GM23248 (cell line): ENCODE measurements at regions not wholly inside any gene's neighbourhood (a gene's known extent, or its start where the extent isn't known, plus 50 kb on each side); places are given as distances from the start of the nearest gene placed in this dataset.
A peak's percentile ranks its signal among the peaks of the same experiment; 100 is the strongest.

Source experiments
- DNase-seq: peaks from one replicate; pipeline ENCODE4 v3.0.0-alpha.2; 2015
- H2AFZ ChIP-seq: fragments of 200-600 bp; sonication (generic); 2 replicates; pipeline ENCODE4 v1.6.1; 2016; ENCODE audit warnings: antibody characterized with exemption
- H3F3A ChIP-seq: fragments of 200-600 bp; sonication (generic); 2 replicates; pipeline ENCODE4 v1.6.1; 2016; ENCODE audit warnings: mild to moderate bottlenecking, antibody characterized with exemption, mixed run types; ENCODE audit not compliant: insufficient read depth
- H3K27ac ChIP-seq: fragments of 200-600 bp; sonication (generic); 2 replicates; pipeline ENCODE4 v1.5.1; 2016; ENCODE audit warnings: mild to moderate bottlenecking
- H3K27me3 ChIP-seq: fragments of 200-600 bp; sonication (generic); replicated peaks from 2 replicates; pipeline ENCODE4 v1.6.1; 2016; ENCODE audit warnings: mild to moderate bottlenecking; ENCODE audit not compliant: insufficient read depth
- H3K36me3 ChIP-seq: fragments of 200-600 bp; sonication (generic); 2 replicates; pipeline ENCODE4 v1.6.1; 2016; ENCODE audit warnings: low read depth, mild to moderate bottlenecking
- H3K4me1 ChIP-seq: fragments of 200-600 bp; sonication (generic); 2 replicates; pipeline ENCODE4 v1.6.1; 2016; ENCODE audit warnings: mild to moderate bottlenecking; ENCODE audit not compliant: insufficient read depth
- H3K4me2 ChIP-seq: fragments of 200-600 bp; sonication (generic); one replicate; pipeline ENCODE4 v1.6.1; 2016; ENCODE audit warnings: mild to moderate bottlenecking; ENCODE audit not compliant: unreplicated experiment
- H3K4me3 ChIP-seq: fragments of 200-600 bp; sonication (generic); 2 replicates; pipeline ENCODE4 v1.5.1; 2016; ENCODE audit warnings: mild to moderate bottlenecking
- H3K79me2 ChIP-seq: fragments of 200-600 bp; sonication (generic); 2 replicates; pipeline ENCODE4 v1.6.1; 2016; ENCODE audit warnings: mild to moderate bottlenecking; ENCODE audit not compliant: insufficient read depth
- H3K9ac ChIP-seq: fragments of 200-600 bp; sonication (generic); 2 replicates; pipeline ENCODE4 v1.6.1; 2016; ENCODE audit warnings: mild to moderate bottlenecking
- H3K9me2 ChIP-seq: fragments of 200-600 bp; sonication (generic); 2 replicates; pipeline ENCODE4 v1.6.1; 2016; ENCODE audit warnings: mixed run types, mild to moderate bottlenecking, moderate library complexity; ENCODE audit not compliant: insufficient read depth
- H3K9me3 ChIP-seq: fragments of 200-600 bp; sonication (generic); one replicate; pipeline ENCODE4 v1.6.1; 2017; ENCODE audit warnings: low read depth
- H4K20me1 ChIP-seq: fragments of 200-600 bp; sonication (generic); 2 replicates; pipeline ENCODE4 v1.6.0; 2016; ENCODE audit not compliant: insufficient read depth
- EZH2 ChIP-seq: fragments of 200-600 bp; sonication (generic); IDR thresholded peaks from 2 replicates; pipeline ENCODE4 v1.6.1; 2018; ENCODE audit warnings: antibody characterized with exemption, mild to moderate bottlenecking; ENCODE audit not compliant: insufficient read depth, poor library complexity, severe bottlenecking
- EZH2phosphoT487 ChIP-seq: fragments of 200-600 bp; sonication (generic); IDR thresholded peaks from 2 replicates; pipeline ENCODE4 v1.6.1; 2018; ENCODE audit warnings: antibody characterized with exemption, moderate library complexity, mild to moderate bottlenecking, low read depth; ENCODE audit not compliant: insufficient read depth
- WGBS, 2 experiments: methylation state at CpG; one replicate each; pipeline ENCODE4 v1.1.6; 2015 to 2017; ENCODE audit warnings: low lambda C conversion rate in 2 of 2, low coverage in 1 of 2; ENCODE audit errors: missing lambda C conversion rate in 2 of 2; 5-methylcytosine and 5-hydroxymethylcytosine counted together
- in situ Hi-C: fragments of 300-500 bp; cut with MboI; formaldehyde crosslinking; loops from 2 replicates; pipeline ENCODE4 v1.15.0; 2020

DNA sequence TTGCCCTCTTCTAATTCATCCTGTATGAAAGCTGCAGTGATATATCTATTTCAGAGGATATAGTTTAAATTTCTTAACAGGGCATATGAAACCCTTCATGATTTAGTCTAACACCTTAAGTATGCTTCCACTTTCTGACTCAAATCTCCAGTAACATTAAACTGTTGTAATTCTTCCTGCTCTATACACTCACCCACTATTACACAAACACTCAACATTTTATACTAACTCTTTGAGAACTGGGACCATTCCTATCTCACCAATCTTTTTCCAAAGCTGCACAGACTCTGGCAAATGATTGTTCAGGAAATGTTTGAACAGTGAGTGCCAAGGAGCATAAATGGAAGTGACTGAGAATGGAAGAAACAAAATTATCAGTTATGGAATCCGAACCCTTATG, 560.4 kb upstream of the DPPA4 start:
- Histone ChIP-seq H3K36me3 (no peaks in the 10 kb centered on the region), H3K4me1 (no peaks in the 10 kb centered on the region), H3K4me2 (no peak overlapping the region), H3K9ac (no peak overlapping the region), H3F3A (no peaks in the 10 kb centered on the region), H3K27me3 (no peaks in the 10 kb centered on the region), H3K27ac (no peak overlapping the region), H3K79me2 (no peaks in the 10 kb centered on the region), H3K9me2 (no peaks in the 10 kb centered on the region), H3K9me3 (no peaks in the 10 kb centered on the region), H2AFZ (no peak overlapping the region), H4K20me1 (no peaks in the 10 kb centered on the region), H3K4me3 (no peak overlapping the region)
- in situ Hi-C loops: no loop called here
- WGBS, 2 experiments: 86 to 87% methylated on average over 1 of the region's 1 CpG
- TF ChIP-seq EZH2phosphoT487 (no peak), EZH2 (no peak)
- DNase-seq: peak; percentile 23

DNA sequence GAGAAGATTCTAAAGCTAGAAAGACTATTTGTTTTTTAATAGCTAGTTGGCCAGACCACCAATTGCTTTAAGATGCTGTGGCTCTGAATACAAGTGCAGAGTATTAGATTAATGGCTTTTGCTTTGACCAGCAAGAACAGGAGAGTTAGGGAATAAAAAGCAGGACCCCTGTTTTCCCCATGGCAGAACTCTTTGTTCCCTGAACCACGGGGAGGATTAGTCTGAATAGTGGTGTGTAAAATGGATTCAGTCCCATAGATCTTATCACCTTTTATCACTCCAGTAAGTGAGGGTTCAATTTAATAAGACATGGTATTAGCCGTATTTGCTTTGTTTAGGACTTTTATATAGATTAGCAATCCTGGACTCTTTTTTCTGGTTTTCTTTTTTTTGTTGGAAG, 562.6 kb upstream of the DPPA4 start:
- H3K4me1 ChIP-seq: no peaks in the 10 kb centered on the region
- no peaks in the 10 kb centered on the region for H3K36me3 ChIP-seq
- no peaks in the 10 kb centered on the region for H4K20me1 ChIP-seq
- DNase-seq: no peak
- no peaks in the 10 kb centered on the region for H3K9me2 ChIP-seq
- H3K4me3 ChIP-seq: no peak overlapping the region
- H3K9ac ChIP-seq: no peak overlapping the region
- no peaks in the 10 kb centered on the region for H3K79me2 ChIP-seq
- no peaks in the 10 kb centered on the region for H3F3A ChIP-seq
- in situ Hi-C loops: no loop called here
- H3K9me3 ChIP-seq: no peaks in the 10 kb centered on the region
- no peak overlapping the region for H2AFZ ChIP-seq
- 41% methylated on average over 2 of the region's 2 CpGs for WGBS, 2 experiments
- H3K27ac ChIP-seq: no peak overlapping the region
- H3K4me2 ChIP-seq: no peak overlapping the region
- H3K27me3 ChIP-seq: no peaks in the 10 kb centered on the region
- no peak for TF ChIP-seq EZH2phosphoT487

GRCh38 chr3:109900783-109901182, 563.4 kb upstream of the DPPA4 start:
- in situ Hi-C loops: no loop called here
- H3K9me3 ChIP-seq: no peaks in the 10 kb centered on the region
- H3K4me1 ChIP-seq: no peaks in the 10 kb centered on the region
- no peak for TF ChIP-seq EZH2
- TF ChIP-seq EZH2phosphoT487: no peak
- no peaks in the 10 kb centered on the region for H3K36me3 ChIP-seq
- H3K79me2 ChIP-seq: no peaks in the 10 kb centered on the region
- no peak overlapping the region for H3K4me3 ChIP-seq
- DNase-seq: no peak
- 24 to 30% methylated on average over 1 of the region's 1 CpG for WGBS, 2 experiments
- H3K27ac ChIP-seq: no peak overlapping the region
- H3K27me3 ChIP-seq: no peaks in the 10 kb centered on the region
- H4K20me1 ChIP-seq: no peaks in the 10 kb centered on the region
- H3F3A ChIP-seq: no peaks in the 10 kb centered on the region
- H2AFZ ChIP-seq: no peak overlapping the region
- no peak overlapping the region for H3K9ac ChIP-seq
- no peaks in the 10 kb centered on the region for H3K9me2 ChIP-seq
- no peak overlapping the region for H3K4me2 ChIP-seq

- Histone ChIP-seq H3K79me2 (no peaks in the 10 kb centered on the region), H3K9ac (no peak overlapping the region), H3K9me2 (no peaks in the 10 kb centered on the region), H3K4me2 (no peak overlapping the region), H3K27ac (no peak overlapping the region), H2AFZ (no peak overlapping the region), H3F3A (no peaks in the 10 kb centered on the region), H4K20me1 (no peaks in the 10 kb centered on the region), H3K4me1 (no peaks in the 10 kb centered on the region), H3K27me3 (no peaks in the 10 kb centered on the region), H3K4me3 (no peak overlapping the region), H3K36me3 (no peaks in the 10 kb centered on the region), H3K9me3 (no peaks in the 10 kb centered on the region)
- 55 to 60% methylated on average over 4 of the region's 4 CpGs for WGBS, 2 experiments
- TF ChIP-seq EZH2phosphoT487: no peak
- TF ChIP-seq EZH2: no peak
- in situ Hi-C loops: no loop called here
- no peak for DNase-seq
These were observed 565.2 kb upstream of the DPPA4 start for GRCh38 chr3:109902549-109902948.

DNA sequence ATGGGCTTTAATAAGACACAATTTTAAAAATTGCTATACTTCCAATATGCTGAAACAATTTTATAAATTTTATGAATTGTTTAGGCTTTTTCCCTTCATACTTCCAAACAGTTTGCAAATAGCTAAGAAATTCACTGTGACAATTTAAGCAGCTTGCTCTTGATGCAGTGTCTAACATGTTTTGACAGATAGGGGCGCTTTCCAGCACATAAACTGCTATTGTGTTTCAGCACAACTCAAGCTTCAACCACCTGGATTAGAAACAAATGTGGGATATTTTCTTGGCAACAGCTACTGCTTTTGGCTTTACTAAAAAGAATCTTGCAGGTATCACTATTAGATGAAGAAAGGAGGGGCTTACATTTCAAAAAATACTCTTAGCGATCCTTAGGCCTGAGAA, 565.8 kb upstream of the DPPA4 start:
- DNase-seq: no peak
- Histone ChIP-seq H3K9ac (no peak overlapping the region), H3K36me3 (no peaks in the 10 kb centered on the region), H3K27ac (no peak overlapping the region), H3K79me2 (no peaks in the 10 kb centered on the region), H3K4me2 (no peak overlapping the region), H3F3A (no peaks in the 10 kb centered on the region), H4K20me1 (no peaks in the 10 kb centered on the region), H3K9me2 (no peaks in the 10 kb centered on the region), H3K4me3 (no peak overlapping the region), H3K4me1 (no peaks in the 10 kb centered on the region), H3K9me3 (no peaks in the 10 kb centered on the region), H2AFZ (no peak overlapping the region), H3K27me3 (no peaks in the 10 kb centered on the region)
- TF ChIP-seq EZH2phosphoT487 (no peak), EZH2 (no peak)
- 60 to 63% methylated on average over 2 of the region's 2 CpGs for WGBS, 2 experiments
- in situ Hi-C loops: no loop called here
